ENCODE measurements at regions not wholly inside any gene's neighbourhood (a gene's known extent, or its start where the extent isn't known, plus 50 kb on each side); places are given as distances from the start of the nearest gene placed in this dataset.

DNA sequence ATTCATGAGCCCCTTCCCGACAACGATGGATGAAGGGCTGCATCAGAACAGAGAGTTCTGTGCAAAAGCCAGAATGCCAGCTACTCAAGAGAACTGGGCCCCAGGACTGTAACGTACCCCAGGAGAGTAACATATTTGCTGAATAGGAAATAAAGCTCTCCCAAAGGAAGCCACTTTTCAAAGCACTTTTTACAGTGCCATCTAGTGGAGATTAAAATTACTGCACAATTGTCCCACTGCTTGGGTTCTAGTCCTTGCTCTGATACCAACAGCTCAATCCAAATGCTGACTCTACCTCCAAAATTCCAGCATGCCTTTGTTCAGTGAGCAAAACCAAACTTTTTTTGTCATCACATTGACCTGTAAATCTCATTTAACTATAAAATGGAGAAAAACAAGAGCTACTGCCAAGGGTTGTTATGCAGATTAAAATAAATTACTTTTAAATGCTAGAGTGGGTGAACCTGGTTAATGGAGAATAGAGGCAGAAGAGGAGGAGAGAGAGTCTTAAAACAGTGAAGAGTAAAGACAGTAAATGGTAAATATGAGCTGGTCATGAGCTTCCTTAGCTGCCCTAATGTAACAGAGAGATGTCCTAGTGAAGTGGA, 87.6 kb upstream of the FSHB start:
- TF ChIP-seq CTCF (IDR thresholded peaks at IDR 0.05 in 4 of 5, conservative IDR thresholded peaks at IDR 0.05 in 1 of 5) (peak in 3 of 5 experiments; percentile 14 to 58 (median 53)), POLR2A (IDR thresholded peaks at IDR 0.05) (no peak)

Data from gastrocnemius medialis (tissue), 4 donors.